K562 (cell line): ENCODE measurements at regions not wholly inside any gene's neighbourhood (a gene's known extent, or its start where the extent isn't known, plus 50 kb on each side); places are given as distances from the start of the nearest gene placed in this dataset.

Source experiments
- EGR1 ChIP-seq: fragments of 450-650 bp; conservative IDR thresholded peaks from 2 replicates; pipeline ENCODE4 v1.6.1; 2017; ENCODE audit warnings: mild to moderate bottlenecking
- FOSL1 ChIP-seq: fragments of 200-800 bp; sonication (Bioruptor generic); conservative IDR thresholded peaks from 2 replicates; pipeline ENCODE4 v1.6.1; 2016; ENCODE audit warnings: missing genetic modification characterization, missing compliant biosample characterization
- RAD21 ChIP-seq, 2 experiments: fragments of 250-450 bp in 1 of 2; fragments of 450-650 bp in 1 of 2; sonication (Bioruptor Pico) in 1 of 2; formaldehyde crosslinking in 1 of 2; IDR thresholded peaks in 1 of 2; conservative IDR thresholded peaks in 1 of 2; 2 replicates each; pipeline versions ENCODE4 v1.4.0 to v1.8.0; 2020 to 2022; ENCODE audit warnings: mild to moderate bottlenecking in 2 of 2, moderate library complexity in 1 of 2
- TF ChIP-seq, protein P1 (sequence below): sonication (generic); formaldehyde crosslinking; IDR thresholded peaks from 2 replicates; pipeline ENCODE4 v1.9.0; 2022; ENCODE audit warnings: mild to moderate bottlenecking, missing genetic modification reagents

DNA sequence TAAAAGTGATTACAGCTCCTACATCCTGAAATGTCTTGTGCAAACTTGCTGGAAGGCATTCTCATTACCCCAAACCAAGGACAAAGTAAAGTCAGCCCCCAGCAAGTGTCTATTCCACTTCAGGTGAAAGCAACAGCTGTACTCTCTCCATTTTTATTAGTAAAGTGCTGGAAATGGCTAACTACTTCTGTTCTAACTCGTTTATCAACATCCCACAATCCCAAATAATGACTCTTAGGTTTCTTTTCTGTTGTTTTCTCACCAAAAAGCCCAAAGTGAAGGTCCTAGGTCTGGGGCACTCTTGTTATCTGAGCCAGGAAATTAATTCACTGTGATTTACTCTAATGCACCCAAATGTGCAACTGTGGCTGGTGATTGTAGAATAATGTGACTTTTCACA is 105.7 kb downstream of the LRRC30 start:
- TF ChIP-seq FOSL1 (tag), result no peak
- TF ChIP-seq, protein P1, sequence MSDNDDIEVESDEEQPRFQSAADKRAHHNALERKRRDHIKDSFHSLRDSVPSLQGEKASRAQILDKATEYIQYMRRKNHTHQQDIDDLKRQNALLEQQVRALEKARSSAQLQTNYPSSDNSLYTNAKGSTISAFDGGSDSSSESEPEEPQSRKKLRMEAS (CRISPR knock-in tag), result no peak
- TF ChIP-seq RAD21 (CRISPR knock-in tag; conservative IDR thresholded peaks at IDR 0.05 in 1 of 2, IDR thresholded peaks at IDR 0.05 in 1 of 2), result no peak
- no peak for TF ChIP-seq EGR1
